GM23248 (cell line): ENCODE measurements at regions not wholly inside any gene's neighbourhood (a gene's known extent, or its start where the extent isn't known, plus 50 kb on each side); places are given as distances from the start of the nearest gene placed in this dataset.

Source experiments
- EZH2 ChIP-seq: fragments of 200-600 bp; sonication (generic); IDR thresholded peaks from 2 replicates; pipeline ENCODE4 v1.6.1; 2018; ENCODE audit warnings: antibody characterized with exemption, mild to moderate bottlenecking; ENCODE audit not compliant: insufficient read depth, poor library complexity, severe bottlenecking
- EZH2phosphoT487 ChIP-seq: fragments of 200-600 bp; sonication (generic); IDR thresholded peaks from 2 replicates; pipeline ENCODE4 v1.6.1; 2018; ENCODE audit warnings: antibody characterized with exemption, moderate library complexity, mild to moderate bottlenecking, low read depth; ENCODE audit not compliant: insufficient read depth

GRCh38 chr2:37563375-37564015 lies 107.9 kb downstream of the CDC42EP3 start:
- TF ChIP-seq EZH2phosphoT487, result no peak
- no peak for TF ChIP-seq EZH2
